ENCODE measurements at regions not wholly inside any gene's neighbourhood (a gene's known extent, or its start where the extent isn't known, plus 50 kb on each side); places are given as distances from the start of the nearest gene placed in this dataset.

GRCh38 chr9:28899926-28900325 is 1326.6 kb upstream of the C9orf72 start:
- Mint-ChIP-seq H3K9me3 (no peaks in the 10 kb centered on the region), H3K27ac (no peak overlapping the region), H3K27me3 (no peaks in the 10 kb centered on the region), H3K4me3 (no peak overlapping the region), H3K36me3 (ENCODE audit: low read depth) (no peaks in the 10 kb centered on the region), H3K4me1 (no peaks in the 10 kb centered on the region)
- ChIA-PET CTCF (no interaction called here), POLR2A (no interaction called here)
- no peak for DNase-seq

GRCh38 chr9:28900406-28900805 is 1327.1 kb upstream of the C9orf72 start:
- POLR2A ChIA-PET, result no interaction called here
- CTCF ChIA-PET, result no interaction called here
- DNase-seq, result no peak
- Mint-ChIP-seq H3K4me3 (no peak overlapping the region), H3K27ac (no peak overlapping the region), H3K36me3 (ENCODE audit: low read depth) (no peaks in the 10 kb centered on the region), H3K9me3 (no peaks in the 10 kb centered on the region), H3K27me3 (no peaks in the 10 kb centered on the region), H3K4me1 (no peaks in the 10 kb centered on the region)

GRCh38 chr9:28909526-28909925 is 1336.2 kb upstream of the C9orf72 start:
- Mint-ChIP-seq H3K27me3 (no peaks in the 10 kb centered on the region), H3K36me3 (ENCODE audit: low read depth) (no peaks in the 10 kb centered on the region), H3K4me3 (no peak overlapping the region), H3K4me1 (no peaks in the 10 kb centered on the region), H3K9me3 (no peaks in the 10 kb centered on the region), H3K27ac (no peak overlapping the region)
- DNase-seq, result no peak
- ChIA-PET POLR2A (no interaction called here), CTCF (no interaction called here)

- DNase-seq, result no peak
- no peak overlapping the region for H3K27ac Mint-ChIP-seq
- ChIA-PET CTCF (no interaction called here), POLR2A (no interaction called here)
- H3K9me3 Mint-ChIP-seq, result no peaks in the 10 kb centered on the region
- no peaks in the 10 kb centered on the region for H3K4me1 Mint-ChIP-seq
- no peaks in the 10 kb centered on the region for H3K27me3 Mint-ChIP-seq
- H3K36me3 Mint-ChIP-seq (ENCODE audit: low read depth), result no peaks in the 10 kb centered on the region
- H3K4me3 Mint-ChIP-seq, result no peak overlapping the region
These were observed 1339.3 kb upstream of the C9orf72 start for GRCh38 chr9:28912621-28913020.

- POLR2A ChIA-PET, result interaction anchor here (0.6 kb wide), 1 partner anchor 1550 kb away, joined by 11 read pairs; no protein-coding TSS in a partner anchor
- H3K27me3 Mint-ChIP-seq, result no peaks in the 10 kb centered on the region
- no peaks in the 10 kb centered on the region for H3K4me1 Mint-ChIP-seq
- no peaks in the 10 kb centered on the region for H3K9me3 Mint-ChIP-seq
- CTCF ChIA-PET, result no interaction called here
- DNase-seq, result no peak
- H3K36me3 Mint-ChIP-seq (ENCODE audit: low read depth), result no peaks in the 10 kb centered on the region
- no peak overlapping the region for H3K27ac Mint-ChIP-seq
- H3K4me3 Mint-ChIP-seq, result no peak overlapping the region
These were observed 1342.1 kb upstream of the C9orf72 start for GRCh38 chr9:28915202-28915930.

GRCh38 chr9:28916348-28916747 is 1343.1 kb upstream of the C9orf72 start:
- DNase-seq, result no peak
- Mint-ChIP-seq H3K27me3 (no peaks in the 10 kb centered on the region), H3K27ac (no peak overlapping the region), H3K9me3 (no peaks in the 10 kb centered on the region), H3K4me3 (no peak overlapping the region), H3K4me1 (no peaks in the 10 kb centered on the region), H3K36me3 (ENCODE audit: low read depth) (no peaks in the 10 kb centered on the region)
- CTCF ChIA-PET, result no interaction called here
- POLR2A ChIA-PET, result no interaction called here

GRCh38 chr9:28921857-28922500 is 1348.7 kb upstream of the C9orf72 start:
- POLR2A ChIA-PET, result no interaction called here
- DNase-seq, result no peak
- H3K4me1 Mint-ChIP-seq, result no peaks in the 10 kb centered on the region
- H3K27me3 Mint-ChIP-seq, result no peaks in the 10 kb centered on the region
- no peak overlapping the region for H3K27ac Mint-ChIP-seq
- no peak overlapping the region for H3K4me3 Mint-ChIP-seq
- H3K9me3 Mint-ChIP-seq, result no peaks in the 10 kb centered on the region
- CTCF ChIA-PET, result no interaction called here
- H3K36me3 Mint-ChIP-seq (ENCODE audit: low read depth), result no peaks in the 10 kb centered on the region

- H3K4me3 Mint-ChIP-seq, result no peak overlapping the region
- H3K27ac Mint-ChIP-seq, result no peak overlapping the region
- no peaks in the 10 kb centered on the region for H3K27me3 Mint-ChIP-seq
- H3K9me3 Mint-ChIP-seq, result no peaks in the 10 kb centered on the region
- POLR2A ChIA-PET, result no interaction called here
- CTCF ChIA-PET, result no interaction called here
- no peak for DNase-seq
- H3K4me1 Mint-ChIP-seq, result no peaks in the 10 kb centered on the region
- no peaks in the 10 kb centered on the region for H3K36me3 Mint-ChIP-seq (ENCODE audit: low read depth)
These were observed 1349.6 kb upstream of the C9orf72 start for GRCh38 chr9:28922891-28923290.

GRCh38 chr9:28923351-28923750 is 1350.1 kb upstream of the C9orf72 start:
- Mint-ChIP-seq H3K27me3 (no peaks in the 10 kb centered on the region), H3K9me3 (no peaks in the 10 kb centered on the region), H3K4me1 (no peaks in the 10 kb centered on the region), H3K4me3 (no peak overlapping the region), H3K36me3 (ENCODE audit: low read depth) (no peaks in the 10 kb centered on the region), H3K27ac (no peak overlapping the region)
- DNase-seq, result no peak
- ChIA-PET CTCF (no interaction called here), POLR2A (no interaction called here)

- no peak overlapping the region for H3K27ac Mint-ChIP-seq
These were observed 1351.9 kb upstream of the C9orf72 start for GRCh38 chr9:28925157-28925556.

GRCh38 chr9:28926306-28926705 is 1353.0 kb upstream of the C9orf72 start:
- no peak overlapping the region for H3K27ac Mint-ChIP-seq
- H3K36me3 Mint-ChIP-seq (ENCODE audit: low read depth), result no peaks in the 10 kb centered on the region
- H3K9me3 Mint-ChIP-seq, result no peaks in the 10 kb centered on the region
- CTCF ChIA-PET, result no interaction called here
- POLR2A ChIA-PET, result no interaction called here
- DNase-seq, result no peak
- no peaks in the 10 kb centered on the region for H3K27me3 Mint-ChIP-seq
- H3K4me3 Mint-ChIP-seq, result no peak overlapping the region
- no peaks in the 10 kb centered on the region for H3K4me1 Mint-ChIP-seq

More at GRCh38 chr9:28925157-28925556, 1351.9 kb upstream of the C9orf72 start:
- Mint-ChIP-seq H3K36me3 (ENCODE audit: low read depth) (no peaks in the 10 kb centered on the region), H3K4me3 (no peak overlapping the region), H3K9me3 (no peaks in the 10 kb centered on the region), H3K27me3 (no peaks in the 10 kb centered on the region), H3K4me1 (no peaks in the 10 kb centered on the region)
- DNase-seq, result no peak
- CTCF ChIA-PET, result no interaction called here
- POLR2A ChIA-PET, result no interaction called here

- no peaks in the 10 kb centered on the region for H3K4me1 Mint-ChIP-seq
- CTCF ChIA-PET, result no interaction called here
These were observed 1354.4 kb upstream of the C9orf72 start for GRCh38 chr9:28927691-28928090.

GRCh38 chr9:28929433-28929832 is 1356.2 kb upstream of the C9orf72 start:
- no peak overlapping the region for H3K27ac Mint-ChIP-seq
- no peaks in the 10 kb centered on the region for H3K36me3 Mint-ChIP-seq (ENCODE audit: low read depth)
- H3K9me3 Mint-ChIP-seq, result no peaks in the 10 kb centered on the region
- H3K27me3 Mint-ChIP-seq, result no peaks in the 10 kb centered on the region
- H3K4me1 Mint-ChIP-seq, result no peaks in the 10 kb centered on the region
- no peak overlapping the region for H3K4me3 Mint-ChIP-seq
- CTCF ChIA-PET, result no interaction called here
- DNase-seq, result no peak
- POLR2A ChIA-PET, result no interaction called here

More at GRCh38 chr9:28927691-28928090, 1354.4 kb upstream of the C9orf72 start:
- Mint-ChIP-seq H3K27me3 (no peaks in the 10 kb centered on the region), H3K9me3 (no peaks in the 10 kb centered on the region), H3K36me3 (ENCODE audit: low read depth) (no peaks in the 10 kb centered on the region), H3K4me3 (no peak overlapping the region), H3K27ac (no peak overlapping the region)
- DNase-seq, result no peak
- POLR2A ChIA-PET, result no interaction called here

- H3K9me3 Mint-ChIP-seq, result no peaks in the 10 kb centered on the region
- no peak overlapping the region for H3K27ac Mint-ChIP-seq
- no peaks in the 10 kb centered on the region for H3K27me3 Mint-ChIP-seq
- no peaks in the 10 kb centered on the region for H3K4me1 Mint-ChIP-seq
- no peak for DNase-seq
- ChIA-PET CTCF (no interaction called here), POLR2A (no interaction called here)
- H3K4me3 Mint-ChIP-seq, result no peak overlapping the region
- H3K36me3 Mint-ChIP-seq (ENCODE audit: low read depth), result no peaks in the 10 kb centered on the region
These were observed 1357.5 kb upstream of the C9orf72 start for GRCh38 chr9:28930766-28931165.

All from activated CD4-positive, alpha-beta T cell treated with anti-CD3 and anti-CD28 coated beads, Interleukin-2, amount 10 ng/mL, durations not matched to agents 7 days and 5 days (primary cell).